ENCODE measurements at regions not wholly inside any gene's neighbourhood (a gene's known extent, or its start where the extent isn't known, plus 50 kb on each side); places are given as distances from the start of the nearest gene placed in this dataset.

DNA sequence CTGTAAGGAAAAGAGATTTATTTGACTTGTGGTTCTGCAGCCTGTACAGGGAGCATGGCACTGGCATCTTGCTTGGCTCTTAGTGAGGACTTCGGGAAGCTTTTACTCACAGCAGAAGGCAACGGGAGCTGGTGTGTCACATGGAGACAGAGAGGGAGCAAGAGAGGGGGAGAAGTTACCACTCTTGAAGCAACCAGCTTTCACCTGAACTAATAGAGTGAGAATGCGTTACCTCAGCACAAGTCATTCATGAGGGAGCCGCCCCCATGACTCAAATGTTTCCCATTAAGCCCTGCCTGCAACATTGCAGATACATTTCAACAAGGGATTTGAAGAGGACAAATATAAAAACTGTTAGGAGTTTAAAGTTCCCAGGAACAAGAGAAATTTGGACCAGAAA lies 190.0 kb downstream of the CYRIA start:
- H4K8ac ChIP-seq (ENCODE audit: extremely low read depth, insufficient read depth, low read length): no peak overlapping the region
- no peaks in the 10 kb centered on the region for H4K20me1 ChIP-seq (replicated peaks in 1 of 2; ENCODE audit: control insufficient read depth in 1 of 2, insufficient read depth in 2 of 2, low read length in 2 of 2)
- no peak overlapping the region for H3K27ac ChIP-seq (ENCODE audit: low read depth, low read length)
- no peak overlapping the region for H4K91ac ChIP-seq (replicated peaks; ENCODE audit: insufficient read length, low read length)
- H3K4me1 ChIP-seq (replicated peaks in 1 of 4; ENCODE audit: control insufficient read depth in 3 of 4, insufficient read depth in 4 of 4, low read length in 3 of 4): no peaks in the 10 kb centered on the region
- no peaks in the 10 kb centered on the region for H3K27me3 ChIP-seq (replicated peaks in 1 of 4; ENCODE audit: control insufficient read depth in 3 of 4, extremely low read depth in 1 of 4, insufficient read depth in 3 of 4, low read length in 3 of 4)
- no peak overlapping the region for H3K14ac ChIP-seq (ENCODE audit: insufficient read length)
- H3K23me2 ChIP-seq (ENCODE audit: low read depth, low read length): peaks cover 2% of the 10 kb centered on the region; the same call in 1 of the 2 replicates
- 89% methylated on average over 4 of the region's 4 CpGs; no CpG with 5 or more reads in 1 of the 2 experiments for WGBS, 2 experiments (ENCODE audit: extremely low coverage in 1 of 2, insufficient coverage in 1 of 2, insufficient read length in 1 of 2, insufficient replicate concordance in 2 of 2, low coverage in 1 of 2, low lambda C conversion rate in 2 of 2, missing lambda C conversion rate in 1 of 2)
- no peak overlapping the region for H2BK20ac ChIP-seq (ENCODE audit: low read length)
- no peak overlapping the region for H3K23ac ChIP-seq (ENCODE audit: insufficient read length)
- no peak overlapping the region for H2BK15ac ChIP-seq (ENCODE audit: low read length)
- no peak overlapping the region for H3K18ac ChIP-seq (ENCODE audit: extremely low read depth, low read length)
- no peak for FAIRE-seq
- ChIA-PET POLR2A (ENCODE audit: partially characterized antibody) (no interaction called here), CTCF (ENCODE audit: partially characterized antibody) (interaction anchor here (0.7 to 1.4 kb wide), 4 partner anchors 8 to 535 kb away, joined by 3 to 4 read pairs (median 3); partner anchors contain the start of gene MYCN)
- no peaks in the 10 kb centered on the region for H3K79me1 ChIP-seq (ENCODE audit: low read depth, low read length)
- no peak overlapping the region for H3K56ac ChIP-seq (replicated peaks; ENCODE audit: insufficient read length, low read depth, low read length)
- H2BK120ac ChIP-seq (replicated peaks; ENCODE audit: low read depth, low read length): no peak overlapping the region
- H3K9me3 ChIP-seq (ENCODE audit: insufficient read depth in 2 of 2, low read depth in 1 of 2, low read length in 1 of 2): no peaks in the 10 kb centered on the region
- no peak overlapping the region for H2BK5ac ChIP-seq (ENCODE audit: low read depth, low read length)
- no peak overlapping the region for H2AK5ac ChIP-seq (ENCODE audit: low read depth, low read length)
- no peak overlapping the region for H3K4ac ChIP-seq (replicated peaks; ENCODE audit: insufficient read length, low read depth, low read length)
- DNase-seq (ENCODE audit: low read depth in 1 of 2, low spot score in 2 of 2): no peak
- no peaks in the 10 kb centered on the region for H3K79me2 ChIP-seq (ENCODE audit: control insufficient read depth in 1 of 2, insufficient read depth in 2 of 2, low read length in 2 of 2)
- H4K5ac ChIP-seq (ENCODE audit: insufficient read length, low read depth, low read length): no peak overlapping the region
- no peak overlapping the region for H2AFZ ChIP-seq (ENCODE audit: low read length)
- H3K36me3 ChIP-seq (ENCODE audit: control insufficient read depth in 2 of 4, insufficient read depth in 4 of 4, low read length in 3 of 4): no peaks in the 10 kb centered on the region
- no peak overlapping the region for H3K4me2 ChIP-seq (ENCODE audit: insufficient read depth in 1 of 2, low read depth in 2 of 2, low read length in 2 of 2)
- H2BK12ac ChIP-seq (ENCODE audit: low read depth, low read length): no peak overlapping the region
- no peak overlapping the region for H3K9ac ChIP-seq (replicated peaks in 1 of 4; ENCODE audit: extremely low read depth in 1 of 4, low read depth in 3 of 4, low read length in 3 of 4)
- H3K4me3 ChIP-seq (ENCODE audit: extremely low read depth in 1 of 4, insufficient read depth in 2 of 4, low read depth in 3 of 4, low read length in 4 of 4): no peak overlapping the region
- TF ChIP-seq MAX (IDR thresholded peaks at IDR 0.05) (no peak), BACH1 (IDR thresholded peaks at IDR 0.05; ENCODE audit: low read length) (no peak), CEBPB (IDR thresholded peaks at IDR 0.05; ENCODE audit: low read depth, low read length) (no peak), SAP30 (IDR thresholded peaks at IDR 0.05; ENCODE audit: insufficient read depth, insufficient replicate concordance, low read length) (no peak), EZH2 (IDR thresholded peaks at IDR 0.05; ENCODE audit: low read depth, low read length, severe bottlenecking) (no peak), SP2 (IDR thresholded peaks at IDR 0.05; ENCODE audit: low read length) (no peak), SRF (IDR thresholded peaks at IDR 0.05; ENCODE audit: low read depth, low read length) (no peak), GTF2F1 (IDR thresholded peaks at IDR 0.05; ENCODE audit: borderline replicate concordance, low read depth, low read length) (no peak), KDM1A (IDR thresholded peaks at IDR 0.05; ENCODE audit: borderline replicate concordance, low read length) (no peak), HDAC2 (IDR thresholded peaks at IDR 0.05; ENCODE audit: borderline replicate concordance in 1 of 2, low read depth in 2 of 2, low read length in 2 of 2) (no peak), ATF2 (IDR thresholded peaks at IDR 0.05; ENCODE audit: low read length) (no peak), RAD21 (IDR thresholded peaks at IDR 0.05 in 1 of 2, conservative IDR thresholded peaks at IDR 0.05 in 1 of 2; ENCODE audit: low read depth in 2 of 2, low read length in 2 of 2) (no peak)

Measured in H1 (cell line).